Dedifferentiated amniotic fluid mesenchymal stem cell (primary cell): ENCODE measurements at regions not wholly inside any gene's neighbourhood (a gene's known extent, or its start where the extent isn't known, plus 50 kb on each side); places are given as distances from the start of the nearest gene placed in this dataset.
A peak's percentile ranks its signal among the peaks of the same experiment; 100 is the strongest.

ENCODE experiments used
- DNase-seq: peaks from one replicate; pipeline ENCODE4 v3.0.0-alpha.2; 2016; ENCODE audit errors: extremely low spot score

DNA sequence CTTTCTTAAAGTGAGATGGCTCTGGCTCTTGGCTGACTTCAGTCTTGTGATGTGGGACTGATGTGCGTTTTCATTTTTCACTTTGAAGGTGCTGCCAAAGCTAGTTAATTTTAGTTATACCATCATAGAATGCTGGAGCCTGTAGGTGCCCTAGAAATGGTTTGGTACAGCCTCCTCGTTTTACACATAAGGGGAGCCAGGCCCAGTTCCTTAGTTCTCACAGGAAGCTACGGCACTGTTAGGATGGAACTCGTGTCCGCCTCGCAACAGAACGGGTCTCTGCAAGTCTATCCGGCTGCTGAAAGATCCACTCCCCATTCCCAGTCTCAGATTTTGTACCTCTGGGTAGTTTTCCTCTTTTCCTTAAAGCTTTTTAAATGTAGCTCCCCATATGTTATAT is 173.2 kb upstream of the PRPS1L1 start:
- no peak for DNase-seq

DNA sequence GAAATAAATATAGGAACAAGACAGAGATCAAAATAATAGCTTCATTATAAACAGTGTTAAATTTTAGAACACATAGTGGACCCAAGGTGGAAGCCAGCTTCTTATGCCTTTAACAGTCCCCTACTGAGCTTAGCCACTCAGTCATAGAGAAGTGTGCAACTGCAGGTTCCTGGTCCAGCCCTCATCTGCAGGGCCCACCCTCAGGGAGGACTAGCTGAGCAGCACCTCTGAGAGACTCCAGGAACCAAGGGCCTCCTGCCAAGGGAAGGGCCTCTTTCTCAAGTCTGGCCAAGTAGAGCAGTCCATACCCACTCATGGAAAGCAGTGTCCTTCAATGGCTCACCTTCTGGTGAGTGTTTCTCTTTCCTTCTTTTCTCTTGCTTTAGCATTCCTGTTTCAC is 173.7 kb upstream of the PRPS1L1 start:
- DNase-seq = no peak

GRCh38 chr7:18202315-18203045 is 174.8 kb upstream of the PRPS1L1 start:
- DNase-seq = no peak

- DNase-seq = no peak
Observed at GRCh38 chr7:18206331-18206730, 178.7 kb upstream of the PRPS1L1 start.

GRCh38 chr7:18208921-18209320 is 181.3 kb upstream of the PRPS1L1 start:
- no peak for DNase-seq

- DNase-seq = no peak
Observed at GRCh38 chr7:18210377-18210776, 182.7 kb upstream of the PRPS1L1 start.

- no peak for DNase-seq
Observed at GRCh38 chr7:18210788-18211187, 183.1 kb upstream of the PRPS1L1 start.

- no peak for DNase-seq
Observed at GRCh38 chr7:18212308-18212707, 184.7 kb upstream of the PRPS1L1 start.

GRCh38 chr7:18212758-18213157 is 185.1 kb upstream of the PRPS1L1 start:
- DNase-seq = peak; percentile 84

DNA sequence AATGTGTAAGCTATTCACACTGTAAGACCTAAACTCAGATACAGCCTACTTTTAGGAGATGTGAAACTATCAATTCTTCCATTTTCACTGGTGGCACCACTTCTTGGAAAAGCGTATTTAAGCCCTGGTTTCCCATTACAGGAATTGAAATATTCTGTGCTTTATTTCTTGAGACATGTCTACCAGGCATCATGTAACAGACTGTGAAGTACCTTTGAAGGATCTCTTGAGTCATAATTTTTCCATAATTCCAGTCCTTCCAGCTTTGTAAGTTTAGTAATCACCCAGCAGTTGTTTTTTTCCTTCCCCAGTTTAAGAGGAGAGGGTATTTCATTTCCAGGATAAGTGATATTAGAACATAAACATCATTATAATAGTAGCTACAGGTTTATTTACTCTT is 186.0 kb upstream of the PRPS1L1 start:
- no peak for DNase-seq

DNA sequence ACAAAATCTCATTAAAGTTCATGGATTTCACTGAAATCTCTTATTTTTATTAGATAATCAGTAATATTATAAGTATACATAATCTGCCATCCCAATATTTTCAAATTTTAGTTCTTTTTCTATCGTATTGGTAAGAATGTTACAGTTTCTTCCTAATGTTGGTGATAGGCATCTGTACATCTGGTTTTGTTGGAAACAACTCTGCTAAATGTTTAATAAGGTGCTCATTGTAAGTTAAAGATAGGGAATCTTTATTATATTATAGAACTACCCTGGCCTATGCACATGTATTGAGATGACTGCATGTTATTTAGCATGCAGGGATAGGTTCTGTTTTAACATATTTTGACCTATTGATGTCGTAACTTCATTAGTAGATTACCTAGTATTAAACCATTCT is 188.6 kb upstream of the PRPS1L1 start:
- DNase-seq = no peak

- DNase-seq = peak; percentile 24
Observed at GRCh38 chr7:18221377-18222293, 194.0 kb upstream of the PRPS1L1 start.

- no peak for DNase-seq
Observed at GRCh38 chr7:18222636-18223035, 195.0 kb upstream of the PRPS1L1 start.

DNA sequence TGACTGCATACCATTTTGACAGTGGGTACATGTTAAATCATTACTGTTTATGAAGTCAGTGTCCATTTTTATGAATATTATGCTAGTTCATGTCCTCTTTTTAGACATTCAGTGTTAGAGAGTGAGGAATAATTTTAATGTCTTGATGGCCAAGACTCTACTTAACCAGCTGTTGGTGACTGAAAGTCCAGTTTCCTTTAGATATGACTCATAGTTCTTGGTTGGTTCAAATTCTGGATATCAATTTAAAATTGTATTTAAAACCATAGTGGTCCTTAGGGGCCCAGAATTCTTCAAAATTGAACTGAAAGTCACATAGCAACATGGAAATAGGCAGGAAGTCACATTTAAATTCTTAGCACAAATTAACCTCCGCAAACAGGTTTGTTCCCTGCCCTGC is 196.5 kb upstream of the PRPS1L1 start:
- DNase-seq = no peak

DNA sequence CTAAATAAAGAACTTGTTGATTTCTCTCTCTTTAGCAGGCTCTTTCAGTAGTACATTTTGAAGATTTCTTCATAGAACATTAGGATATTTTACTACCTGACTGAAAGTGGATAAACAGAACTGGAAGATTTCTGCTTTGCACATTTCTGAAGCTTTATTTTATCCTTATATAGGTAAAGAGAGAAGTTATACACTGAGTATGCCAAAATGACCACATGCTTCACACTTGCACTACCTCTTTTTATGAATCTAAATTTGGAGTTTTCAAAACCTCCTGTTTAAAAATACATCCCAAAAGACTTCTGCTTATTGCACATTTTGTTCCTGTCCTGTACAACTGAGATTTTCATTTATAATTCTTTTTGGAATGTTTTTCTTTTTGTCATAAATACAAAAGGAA is 197.4 kb upstream of the PRPS1L1 start:
- DNase-seq = no peak

GRCh38 chr7:18226598-18226997 is 199.0 kb upstream of the PRPS1L1 start:
- DNase-seq = no peak

GRCh38 chr7:18228686-18229085 is 201.0 kb upstream of the PRPS1L1 start:
- no peak for DNase-seq

- DNase-seq = no peak
Observed at GRCh38 chr7:18230271-18230670, 202.6 kb upstream of the PRPS1L1 start.

DNA sequence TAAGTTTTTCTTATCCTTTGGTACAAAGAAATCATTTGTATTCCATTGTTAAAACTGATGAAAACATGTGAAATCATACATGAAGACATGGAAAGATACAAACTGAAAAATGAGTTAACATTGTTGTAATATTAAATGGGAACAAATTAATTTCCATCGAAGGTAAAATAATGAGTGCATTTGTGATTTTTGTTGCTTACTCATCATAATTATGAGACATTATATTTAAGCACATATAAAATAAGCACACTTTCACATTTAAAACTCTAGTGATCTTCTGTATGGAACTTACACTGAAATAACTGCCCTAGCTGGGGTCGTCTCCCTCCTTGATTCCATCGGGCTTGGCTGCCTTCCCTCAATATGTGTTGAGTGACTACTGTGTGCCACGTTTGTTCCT is 204.2 kb upstream of the PRPS1L1 start:
- no peak for DNase-seq

DNA sequence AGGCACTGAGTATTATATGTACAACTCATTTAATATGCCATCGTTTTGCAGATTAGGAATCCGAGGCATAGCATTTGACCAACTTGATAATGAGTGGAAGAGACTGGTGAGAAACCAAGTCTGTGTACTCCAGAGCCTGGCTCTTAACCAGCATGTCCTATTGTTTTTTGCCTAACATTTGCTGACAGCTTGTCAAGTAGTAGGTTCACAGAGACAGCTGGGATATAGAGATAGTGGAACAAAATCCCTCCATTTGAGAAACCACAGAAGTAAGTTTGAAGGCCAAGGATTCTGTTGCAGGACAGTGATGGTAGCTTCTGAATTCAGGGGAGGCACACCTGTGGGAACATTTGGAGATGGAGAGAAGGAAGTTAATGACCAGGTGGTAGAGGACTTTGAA is 206.9 kb upstream of the PRPS1L1 start:
- no peak for DNase-seq

- DNase-seq = no peak
Observed at GRCh38 chr7:18235819-18236218, 208.2 kb upstream of the PRPS1L1 start.

GRCh38 chr7:18239212-18239611 is 211.6 kb upstream of the PRPS1L1 start:
- DNase-seq = no peak

DNA sequence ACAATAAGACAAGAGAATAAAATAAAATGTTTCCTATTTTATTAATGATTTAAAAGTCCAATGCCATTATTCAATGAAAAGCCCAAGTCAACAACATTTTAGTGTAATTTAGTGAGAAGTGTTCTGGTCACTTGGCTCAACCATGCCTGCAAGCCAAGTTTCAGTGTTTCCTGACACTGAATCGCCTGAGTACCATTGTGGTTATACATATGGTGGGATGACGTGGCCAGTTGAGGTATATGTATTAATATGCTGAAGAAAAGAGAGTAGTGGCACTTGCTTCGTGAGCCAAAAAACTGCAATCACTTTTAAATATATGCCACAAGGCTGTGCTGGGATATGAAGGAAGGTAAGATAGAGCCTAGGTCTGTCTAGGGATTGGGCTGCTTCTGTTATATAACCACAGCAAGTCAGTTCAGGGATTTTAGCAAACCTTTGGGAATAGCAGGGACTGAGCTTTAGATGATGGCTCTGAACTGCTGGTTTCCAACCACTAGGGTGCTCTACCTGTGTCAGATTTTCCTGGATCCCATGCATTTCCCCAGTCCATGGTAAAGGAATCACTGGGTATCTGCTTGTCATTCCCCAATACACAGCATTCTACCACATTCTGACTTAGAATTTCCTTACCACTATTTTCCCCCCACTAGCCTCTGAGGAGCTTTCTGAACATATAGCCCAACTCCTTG is 214.0 kb upstream of the PRPS1L1 start:
- no peak for DNase-seq
